Activated CD4-positive, alpha-beta T cell treated with anti-CD3 and anti-CD28 coated beads, Interleukin-2, amount 50 U/mL, for 24 hours (primary cell): ENCODE measurements at regions not wholly inside any gene's neighbourhood (a gene's known extent, or its start where the extent isn't known, plus 50 kb on each side); places are given as distances from the start of the nearest gene placed in this dataset.
"Not testable (repeated sequence)": the region's sequence is repeated elsewhere in the genome, so short reads cannot be mapped to it uniquely, and the experiment has no call there.

ENCODE experiments used
- DNase-seq, 2 donors: peaks; one replicate each; pipeline ENCODE4 v3.0.0-alpha.2; 2020; ENCODE audit warnings: low read depth in 1 of 2, low spot score in 1 of 2

DNA sequence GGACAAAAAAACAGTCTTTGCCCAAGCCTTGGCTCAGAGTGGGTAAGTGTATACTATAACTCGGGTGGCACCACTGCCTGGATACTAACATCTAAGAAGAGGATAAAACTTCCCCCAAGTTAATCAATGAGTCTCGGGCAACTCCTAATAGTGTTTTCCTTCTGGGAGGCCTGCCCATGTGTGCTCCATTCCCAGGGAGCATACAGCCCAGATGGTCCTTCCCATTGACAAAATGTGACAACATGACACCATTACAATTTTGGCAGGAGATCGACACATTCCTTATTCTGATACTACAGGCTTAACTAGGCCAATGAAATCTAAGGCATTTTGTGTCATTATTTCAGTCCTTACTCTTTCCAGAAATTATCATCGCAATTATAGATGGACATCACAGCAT lies 52.7 kb upstream of the CRIM1 start:
- no peak for DNase-seq

DNA sequence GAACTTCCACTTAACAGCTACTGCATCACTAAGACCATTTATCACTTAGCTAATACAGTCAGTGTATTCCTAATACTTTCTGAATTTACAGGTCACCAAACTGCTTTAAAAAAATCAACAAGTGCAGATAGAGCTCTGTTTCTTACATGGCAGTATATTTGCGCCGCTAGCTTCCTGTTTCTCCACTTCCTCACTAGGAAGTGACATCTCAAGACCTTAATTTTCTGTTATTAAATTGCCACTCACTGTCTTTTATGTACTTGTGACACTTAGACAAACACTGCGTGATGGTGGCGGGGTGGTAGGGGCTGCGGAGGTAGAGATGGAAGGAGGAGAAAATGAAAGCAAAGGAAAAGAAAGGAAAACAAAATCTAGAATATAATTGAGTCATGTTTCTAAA lies 53.7 kb upstream of the CRIM1 start:
- no peak for DNase-seq

DNA sequence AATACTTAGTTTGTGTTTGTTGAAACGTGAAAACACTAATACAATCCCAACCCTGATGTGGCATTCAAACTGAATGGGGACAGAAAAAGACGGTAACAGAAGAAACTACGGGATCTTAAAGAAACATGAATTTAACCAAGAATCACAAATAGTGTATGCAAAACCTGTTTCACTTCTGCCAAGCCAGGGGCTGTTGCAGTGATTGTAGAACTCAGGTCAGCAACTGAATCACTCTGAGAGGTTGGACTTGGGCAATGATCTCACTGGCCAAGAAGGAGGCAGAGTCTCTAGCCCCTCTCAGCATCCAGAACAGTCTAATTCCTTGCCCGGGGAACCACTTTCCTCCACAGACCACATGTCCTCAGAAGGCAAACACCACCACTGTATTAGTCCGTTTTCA lies 54.9 kb upstream of the CRIM1 start:
- DNase-seq, result no peak

DNA sequence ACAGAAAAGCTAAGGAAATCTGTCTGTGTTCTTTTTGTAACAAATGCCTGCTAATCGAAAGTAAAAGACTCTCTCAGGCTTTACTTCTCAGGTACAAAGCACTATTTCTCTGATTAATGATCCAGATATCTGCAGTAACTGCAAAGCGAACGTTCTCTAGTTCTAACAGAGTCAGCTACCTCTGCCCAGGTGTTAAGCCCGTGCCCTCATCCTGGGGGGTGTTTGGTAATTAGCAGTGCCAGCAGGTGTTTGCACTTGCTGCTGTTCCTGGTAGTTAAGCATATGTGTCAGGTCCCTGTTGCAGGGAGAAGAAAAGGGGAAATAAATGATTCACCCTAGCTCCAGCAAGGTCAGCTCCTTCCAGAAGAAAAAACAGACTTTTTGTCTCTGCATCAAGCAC lies 58.8 kb upstream of the CRIM1 start:
- DNase-seq, result no peak

DNA sequence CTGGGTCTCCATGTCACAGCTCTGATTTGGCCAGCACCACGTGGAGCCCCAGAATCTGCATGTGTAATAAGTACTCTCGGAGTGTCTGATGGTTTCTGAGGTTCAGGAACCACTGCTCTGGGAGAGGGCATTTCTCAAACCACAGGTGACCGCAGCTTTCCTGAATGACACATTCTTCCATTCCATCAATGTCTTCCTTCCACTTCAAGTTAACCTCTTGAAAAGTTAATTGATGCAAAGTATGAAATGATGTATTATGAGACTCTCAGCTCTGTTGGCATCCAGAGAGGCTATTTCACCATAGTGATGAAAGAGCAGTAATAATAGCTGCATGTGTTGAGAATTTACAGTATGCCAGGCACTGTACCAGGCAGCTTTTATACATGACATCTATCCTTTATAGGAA lies 61.3 kb upstream of the CRIM1 start:
- no peak for DNase-seq

DNA sequence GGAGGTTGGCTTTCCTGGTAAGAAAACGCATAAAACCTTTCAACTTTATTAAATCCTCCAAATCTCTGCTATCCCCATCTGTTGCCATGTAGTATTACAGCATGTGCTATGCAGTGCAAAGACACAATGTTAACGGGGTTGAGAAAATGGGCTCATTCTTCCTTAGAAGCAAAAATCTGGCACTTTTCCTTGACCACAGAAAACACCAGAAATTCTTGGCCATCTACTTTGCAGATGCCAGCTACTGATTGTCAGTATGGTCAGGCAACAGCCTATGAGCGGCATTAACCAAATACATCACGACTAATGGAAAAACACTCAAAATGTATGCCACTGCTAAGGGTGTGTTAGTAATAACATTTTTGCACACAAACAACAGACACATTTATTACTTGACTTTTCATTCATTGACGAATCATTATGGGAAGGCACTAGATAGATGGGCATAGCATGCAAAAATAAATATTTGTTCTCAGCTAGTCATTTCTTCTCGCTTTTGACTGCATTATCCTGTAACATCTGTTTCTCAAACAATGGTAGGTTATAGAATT lies 65.2 kb upstream of the CRIM1 start:
- DNase-seq, result no peak

DNA sequence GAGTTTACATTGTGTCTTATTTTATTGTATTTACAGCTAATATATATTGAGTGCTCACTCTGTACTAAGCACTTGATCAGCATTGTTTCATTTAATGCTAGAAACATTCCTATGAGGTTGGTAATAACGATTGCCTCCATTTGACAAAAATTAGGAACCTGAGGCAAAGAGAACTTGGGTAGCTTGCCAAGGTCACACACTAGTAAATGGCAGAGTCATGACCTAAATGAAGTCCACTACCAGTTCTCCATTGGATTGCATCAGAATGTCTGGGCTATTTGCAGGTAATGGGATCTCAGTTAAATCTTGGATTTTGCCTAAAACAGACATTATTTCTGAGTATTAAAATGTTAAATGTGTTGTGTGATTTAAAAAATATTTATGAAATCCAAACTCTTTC lies 65.8 kb upstream of the CRIM1 start:
- DNase-seq, result no peak

DNA sequence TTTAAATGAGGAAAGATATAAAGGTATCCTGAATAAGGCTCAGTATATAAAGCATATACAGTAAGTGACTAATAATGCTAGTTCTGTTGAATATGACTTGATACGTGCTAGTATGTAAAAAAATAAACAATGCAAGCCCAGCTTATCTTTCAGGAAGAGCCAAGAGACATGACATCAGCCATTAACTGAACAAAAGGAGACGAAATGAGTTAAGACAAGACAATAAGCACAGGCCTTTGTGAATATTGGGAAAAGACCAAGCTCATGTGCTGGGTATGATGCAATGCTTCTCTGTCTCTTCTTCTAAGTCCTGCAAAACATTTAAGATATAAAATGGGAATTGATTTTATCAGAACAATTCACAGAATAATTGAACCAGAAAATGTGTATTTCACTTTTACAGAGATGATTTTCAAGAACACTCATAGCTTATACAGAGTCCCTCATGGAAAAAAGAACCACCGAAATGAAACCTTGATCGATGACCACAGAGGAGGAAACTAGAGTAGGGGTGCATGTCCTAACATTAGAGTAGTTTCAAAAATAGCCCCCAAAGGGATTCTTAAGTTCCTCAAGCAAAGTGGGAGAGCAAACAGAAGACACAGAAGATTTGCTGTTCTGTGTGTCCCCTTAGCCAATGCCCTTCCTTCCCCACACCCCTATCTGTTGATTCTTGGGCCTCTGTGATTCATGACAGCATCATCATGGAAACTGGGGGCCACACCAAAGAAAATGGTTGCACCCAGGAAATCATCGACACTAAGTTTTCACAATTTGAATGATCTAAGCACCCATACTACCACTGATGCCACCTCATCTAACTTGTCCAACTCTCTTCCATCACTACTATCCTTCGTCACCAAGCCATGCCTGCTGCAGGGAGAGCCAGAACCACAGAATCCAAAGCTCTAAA lies 68.0 kb upstream of the CRIM1 start:
- peak; percentile 4 to 21 for DNase-seq

DNA sequence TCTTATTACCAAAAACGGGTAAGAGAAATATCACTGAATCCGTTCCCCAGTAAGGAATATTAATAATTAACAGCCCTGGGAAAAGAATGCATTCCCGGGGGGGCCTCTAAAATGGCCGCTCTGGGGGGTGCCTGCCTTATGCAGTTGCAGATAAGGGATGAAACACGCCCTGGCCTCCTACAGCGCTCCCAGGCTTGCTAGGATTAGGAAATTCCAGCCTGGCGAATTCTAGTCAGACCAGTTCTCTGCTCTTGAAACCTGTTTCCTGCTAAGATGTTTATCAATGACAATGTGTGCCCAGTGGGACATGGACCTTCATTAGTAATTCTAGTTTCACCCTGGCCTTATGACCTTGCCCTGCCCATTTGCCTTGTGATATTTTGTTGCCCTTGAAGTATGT lies 76.1 kb upstream of the CRIM1 start:
- not testable (repeated sequence) for DNase-seq

DNA sequence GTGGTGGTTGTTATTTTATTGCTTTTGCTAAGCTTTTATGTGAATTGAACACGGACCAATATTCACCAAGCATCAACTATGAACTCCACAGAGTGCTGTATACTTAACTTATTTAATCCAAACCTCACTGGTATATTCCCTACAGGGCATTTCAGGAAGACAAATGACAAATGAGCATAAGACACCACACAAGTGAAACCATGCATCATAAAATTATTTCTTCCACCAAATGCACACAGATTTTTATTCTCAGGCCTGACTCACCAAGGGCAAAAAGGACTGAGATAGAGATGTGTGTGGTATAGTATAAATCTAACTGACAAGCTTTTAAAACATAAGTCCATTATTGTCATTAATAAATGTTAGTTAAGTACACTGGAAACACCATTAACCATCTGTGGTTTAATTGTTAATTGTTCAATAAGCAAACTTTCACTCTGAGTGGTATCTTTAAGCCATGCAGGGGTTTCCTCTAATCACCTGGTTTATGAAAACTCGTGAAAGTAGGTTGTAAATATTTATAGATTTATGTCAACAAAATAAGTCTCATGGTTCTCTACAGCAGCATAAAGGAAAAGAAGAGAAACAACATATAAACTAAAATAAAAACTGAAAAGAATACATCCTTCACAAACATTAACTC lies 77.6 kb upstream of the CRIM1 start:
- no peak for DNase-seq

DNA sequence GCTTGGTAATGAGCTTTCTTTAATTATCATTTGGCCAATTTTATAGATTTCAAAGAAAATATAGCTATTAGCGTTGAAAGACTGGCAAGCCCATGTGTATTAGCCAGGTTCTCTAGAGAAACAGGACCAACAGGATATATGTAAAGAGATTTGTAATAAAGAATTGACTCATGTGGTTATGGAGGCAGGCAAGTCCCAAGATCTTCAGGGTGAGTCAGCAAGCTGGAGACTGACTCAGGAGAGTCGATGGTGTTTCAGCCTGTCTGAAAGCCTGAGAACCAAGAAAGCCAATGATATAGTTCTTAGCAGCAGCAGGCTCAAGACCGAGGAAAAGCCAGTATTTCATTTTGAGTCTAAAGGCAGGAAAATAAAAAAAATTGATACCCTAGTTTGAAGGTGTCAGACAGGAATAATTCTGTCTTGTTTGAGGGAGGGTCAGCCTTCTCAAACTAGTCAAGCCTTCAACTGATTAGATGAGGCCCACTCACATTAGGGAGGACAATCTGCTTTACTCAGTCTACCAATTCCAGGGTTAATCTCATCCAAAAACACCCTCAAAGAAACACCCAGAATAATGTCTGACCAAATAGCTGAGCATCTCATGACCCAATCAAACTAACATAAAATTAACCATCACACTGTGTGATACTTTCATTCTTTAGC lies 78.3 kb upstream of the CRIM1 start:
- DNase-seq, result peak in 1 of 2 donors; percentile 33

DNA sequence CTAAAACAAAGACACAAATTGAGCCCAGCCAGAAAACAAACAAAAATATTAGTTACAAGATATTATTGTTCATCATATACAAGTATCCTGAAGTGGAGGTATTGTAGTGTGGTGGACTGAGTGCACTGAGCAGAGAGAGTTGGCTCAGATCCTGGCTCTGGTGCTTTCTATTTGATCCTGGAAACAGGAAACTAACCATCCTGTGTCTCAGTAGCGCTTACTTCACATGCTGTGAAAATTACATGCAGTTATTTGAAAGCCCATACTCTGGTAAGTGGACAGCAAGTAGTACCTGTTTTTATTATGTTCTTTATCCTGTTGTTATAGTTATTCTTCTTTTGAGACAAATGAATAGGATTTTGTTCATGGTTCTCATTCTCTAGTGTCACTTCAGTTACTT lies 84.3 kb upstream of the CRIM1 start:
- no peak for DNase-seq

DNA sequence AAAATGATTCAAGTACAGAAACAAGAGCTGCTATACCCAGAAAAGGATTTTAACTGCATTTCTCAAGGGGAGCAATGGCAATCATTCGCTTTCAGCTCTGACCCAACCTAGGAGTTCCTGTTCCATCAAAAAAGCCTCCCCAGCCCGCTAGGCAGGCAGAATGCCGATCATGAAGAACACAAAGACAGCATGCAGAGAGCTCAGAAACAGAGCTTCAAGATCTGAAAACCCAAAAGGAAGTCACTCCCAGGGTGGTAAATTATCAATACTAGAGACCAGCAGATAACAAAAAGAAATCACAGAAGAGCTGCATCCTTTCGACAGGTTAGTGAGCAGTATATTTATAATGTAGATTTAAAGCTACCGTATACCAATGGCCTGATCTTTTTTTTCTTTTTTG lies 84.8 kb upstream of the CRIM1 start:
- DNase-seq, result no peak

DNA sequence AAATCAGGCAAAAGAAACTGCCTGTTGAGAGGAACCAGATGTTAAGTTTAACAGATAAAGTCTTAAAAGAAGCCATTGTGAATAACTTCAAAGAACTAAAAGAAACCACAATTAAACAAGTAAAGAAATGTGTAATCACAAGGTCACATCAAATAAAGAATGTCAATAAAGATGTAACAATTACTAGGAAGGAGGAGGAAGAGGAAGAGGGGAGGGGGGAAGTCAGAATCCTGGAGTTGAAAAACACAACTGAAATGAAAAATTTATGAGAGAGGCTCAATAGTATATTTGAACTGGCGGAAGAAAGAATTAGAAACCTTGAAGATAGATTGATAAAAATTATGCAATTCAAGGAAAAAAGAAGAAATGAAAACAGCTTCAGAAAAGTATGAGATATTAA lies 88.4 kb upstream of the CRIM1 start:
- no peak for DNase-seq

DNA sequence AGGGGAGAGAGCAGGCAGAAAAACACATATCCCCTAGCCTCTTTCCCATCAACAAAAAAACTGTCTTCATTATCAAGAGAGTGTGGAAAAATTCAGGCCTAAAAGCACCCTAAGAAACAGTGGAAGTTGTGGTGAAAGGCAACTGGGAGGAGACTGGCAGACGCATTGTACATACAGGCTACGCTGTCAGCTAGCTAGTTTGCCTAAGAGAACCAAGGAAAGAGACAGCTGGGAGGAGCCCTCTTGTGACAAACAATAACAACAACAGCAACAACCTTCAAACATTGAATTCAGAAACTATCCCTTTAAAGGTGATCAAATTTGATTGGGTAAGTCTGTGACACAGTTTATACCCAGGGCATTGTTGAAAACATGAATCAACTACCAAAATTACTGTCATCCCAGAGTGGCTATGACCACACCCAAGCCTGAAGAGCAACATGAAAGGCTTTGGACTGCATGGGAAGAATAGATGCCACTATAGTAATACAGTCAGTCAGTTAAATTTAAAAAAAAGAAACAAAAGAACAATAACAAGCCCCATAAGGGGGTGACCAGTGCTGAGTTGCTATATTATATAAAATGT lies 88.9 kb upstream of the CRIM1 start:
- DNase-seq, result no peak

DNA sequence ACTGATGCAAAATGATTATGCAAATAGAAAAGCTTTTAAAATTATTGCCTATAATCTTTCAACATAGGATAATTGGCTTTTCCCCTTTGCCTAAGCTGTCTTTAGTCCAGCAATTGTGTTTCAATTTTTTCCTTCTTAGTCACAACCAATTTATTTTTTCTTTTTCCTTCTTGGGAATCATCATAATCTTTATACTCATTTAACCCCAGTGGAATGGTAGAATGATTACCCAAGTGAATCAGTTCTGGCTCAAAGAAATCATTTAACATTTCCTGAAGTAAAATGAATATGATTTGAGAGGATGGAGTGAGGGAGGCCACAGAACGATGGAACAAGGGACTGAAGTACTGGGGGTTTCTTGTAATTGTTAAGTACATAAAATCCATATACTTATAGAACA lies 93.0 kb upstream of the CRIM1 start:
- DNase-seq, result no peak

DNA sequence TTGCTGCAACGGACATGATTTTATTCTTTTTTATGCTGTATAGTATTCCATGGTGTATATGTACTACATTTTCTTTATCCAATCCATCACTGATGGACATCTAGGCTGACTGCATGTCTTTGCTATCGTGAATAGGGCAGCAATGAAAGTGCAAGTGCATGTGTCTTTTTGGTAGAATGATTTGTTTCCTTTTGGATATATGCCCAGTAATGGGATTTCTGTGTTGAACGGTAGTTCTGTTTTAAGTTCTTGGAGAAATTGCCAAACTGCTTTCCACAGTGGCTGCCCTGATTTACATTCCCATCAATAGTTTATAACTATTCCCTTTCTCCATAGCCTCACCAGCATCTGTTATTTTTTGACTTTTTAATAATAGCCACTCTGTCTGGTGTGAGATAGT lies 99.7 kb upstream of the CRIM1 start:
- no peak for DNase-seq

DNA sequence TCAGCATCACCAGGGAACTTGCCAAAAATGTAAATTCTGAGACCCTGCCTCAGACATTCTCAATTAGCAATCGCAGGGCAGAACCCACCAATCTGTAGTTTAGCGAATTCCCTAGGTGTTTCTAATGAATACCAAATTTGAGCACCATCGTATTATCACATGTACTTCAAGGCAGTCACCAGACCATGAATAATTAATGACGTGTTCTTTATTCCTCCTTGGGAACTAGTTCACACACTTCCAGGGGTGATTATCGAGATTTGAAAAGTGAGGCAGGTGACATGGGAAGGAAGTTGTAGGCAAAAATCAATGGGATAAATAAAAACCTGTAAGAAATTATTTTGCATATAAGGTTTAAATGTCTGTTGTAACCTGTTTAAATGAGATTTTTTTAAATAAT lies 102.5 kb upstream of the CRIM1 start:
- no peak for DNase-seq

DNA sequence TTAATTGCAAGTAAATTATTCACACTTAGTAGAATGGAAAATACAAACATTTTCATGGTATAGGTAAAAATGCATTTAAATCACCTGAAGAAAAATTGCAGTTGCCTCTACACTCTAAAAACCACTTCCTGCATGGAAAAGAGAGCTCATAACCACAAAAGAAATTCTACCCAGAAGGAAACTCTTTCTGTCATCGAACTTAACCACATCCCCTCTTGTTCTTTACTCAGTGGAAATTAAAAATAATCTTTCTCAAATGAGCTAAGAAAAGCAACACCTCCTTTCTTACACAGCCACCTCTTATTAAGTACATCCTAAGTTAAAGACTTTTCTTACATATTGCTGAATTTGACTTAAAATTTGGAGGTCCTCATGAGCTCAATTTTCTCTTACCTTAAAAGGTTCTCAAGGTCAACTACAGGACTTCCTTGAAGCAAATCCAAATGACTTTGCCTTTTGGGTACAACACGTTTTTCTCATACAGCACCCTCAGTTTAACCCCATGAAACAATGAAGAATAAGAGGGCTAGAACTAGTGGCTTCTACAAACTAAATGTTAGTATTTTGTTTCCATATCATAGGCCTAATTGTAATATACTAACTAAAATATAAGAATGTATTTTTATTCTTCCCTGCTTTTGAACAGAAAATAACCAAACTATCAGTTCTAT lies 109.1 kb upstream of the CRIM1 start:
- no peak for DNase-seq

DNA sequence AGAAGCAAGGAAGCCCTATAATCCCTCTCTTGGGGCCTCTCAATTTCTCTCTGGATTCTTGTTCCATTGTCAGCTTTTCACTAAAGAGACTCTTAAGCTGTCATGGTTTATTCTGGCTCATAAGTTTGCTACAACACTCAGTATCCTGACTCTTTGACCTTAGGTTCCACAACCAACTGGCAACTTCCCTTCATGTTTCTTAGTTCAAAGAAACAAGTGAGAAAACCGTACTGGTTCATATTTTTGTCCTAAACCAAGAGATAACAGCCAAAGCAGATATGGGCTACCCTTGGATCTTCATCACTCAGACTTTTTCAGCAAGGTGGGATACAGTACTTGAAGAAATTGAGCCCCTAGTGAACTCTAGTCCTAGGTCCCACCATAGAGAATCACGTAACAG lies 109.9 kb upstream of the CRIM1 start:
- DNase-seq, result no peak

DNA sequence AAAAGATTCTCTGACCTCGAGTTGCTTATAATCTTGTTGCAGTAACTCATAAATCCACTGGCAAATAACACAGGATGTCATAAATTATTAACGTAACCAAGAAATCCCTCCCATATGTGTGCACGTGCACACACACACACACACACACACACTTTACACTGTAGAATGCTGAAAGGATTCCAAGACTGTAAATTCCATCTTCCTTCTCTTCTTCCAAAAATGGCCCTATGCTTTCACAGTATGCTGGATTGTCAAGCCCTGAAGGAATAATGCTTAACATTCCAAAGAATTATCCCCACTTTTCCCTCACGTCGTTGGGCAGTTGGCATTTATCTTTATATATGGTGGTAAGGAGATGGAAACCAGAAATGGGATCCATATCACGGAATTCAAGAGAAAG lies 117.5 kb upstream of the CRIM1 start:
- no peak for DNase-seq
